ENCODE measurements at regions not wholly inside any gene's neighbourhood (a gene's known extent, or its start where the extent isn't known, plus 50 kb on each side); places are given as distances from the start of the nearest gene placed in this dataset.

DNA sequence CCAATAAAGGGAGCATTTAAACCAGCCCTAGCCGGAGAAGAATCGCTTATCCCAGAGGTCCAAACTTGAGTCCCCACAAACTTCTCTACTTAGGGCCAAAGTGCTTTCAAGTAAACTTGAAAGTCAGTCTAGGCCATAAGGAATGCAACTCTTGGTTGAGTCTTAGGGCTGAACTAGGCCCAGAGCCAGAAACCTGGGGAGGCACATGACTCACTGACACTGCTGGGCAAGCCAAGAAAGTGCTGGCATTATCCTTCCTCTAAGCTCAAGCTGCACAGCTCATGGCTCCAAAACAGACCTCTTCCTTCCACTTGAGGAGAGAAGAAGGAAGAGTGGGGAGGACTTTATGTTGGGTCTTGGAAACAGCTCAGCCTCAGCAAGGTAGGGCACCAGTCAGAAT, 1257.3 kb upstream of the DIAPH2 start:
- no peak for TF ChIP-seq FOXA1 (IDR thresholded peaks at IDR 0.05)
- no peak for TF ChIP-seq BHLHE40 (IDR thresholded peaks at IDR 0.05; ENCODE audit: borderline replicate concordance)
- TF ChIP-seq NFRKB (IDR thresholded peaks at IDR 0.05) = no peak
- TF ChIP-seq ZNF384 (IDR thresholded peaks at IDR 0.05) = no peak
- no peak for TF ChIP-seq SP1 (IDR thresholded peaks at IDR 0.05)
- TF ChIP-seq TARDBP (IDR thresholded peaks at IDR 0.05) = no peak
- no peak for TF ChIP-seq SUZ12 (IDR thresholded peaks at IDR 0.05)
- no peak for TF ChIP-seq ELF4 (IDR thresholded peaks at IDR 0.05)
- no peak for TF ChIP-seq FOXM1 (IDR thresholded peaks at IDR 0.05; ENCODE audit: borderline replicate concordance)
- TF ChIP-seq ARNT (IDR thresholded peaks at IDR 0.05) = no peak
- TF ChIP-seq, protein P1, sequence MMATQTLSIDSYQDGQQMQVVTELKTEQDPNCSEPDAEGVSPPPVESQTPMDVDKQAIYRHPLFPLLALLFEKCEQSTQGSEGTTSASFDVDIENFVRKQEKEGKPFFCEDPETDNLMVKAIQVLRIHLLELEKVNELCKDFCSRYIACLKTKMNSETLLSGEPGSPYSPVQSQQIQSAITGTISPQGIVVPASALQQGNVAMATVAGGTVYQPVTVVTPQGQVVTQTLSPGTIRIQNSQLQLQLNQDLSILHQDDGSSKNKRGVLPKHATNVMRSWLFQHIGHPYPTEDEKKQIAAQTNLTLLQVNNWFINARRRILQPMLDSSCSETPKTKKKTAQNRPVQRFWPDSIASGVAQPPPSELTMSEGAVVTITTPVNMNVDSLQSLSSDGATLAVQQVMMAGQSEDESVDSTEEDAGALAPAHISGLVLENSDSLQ (IDR thresholded peaks at IDR 0.05) = no peak
- no peak for TF ChIP-seq LEF1 (IDR thresholded peaks at IDR 0.05; ENCODE audit: borderline replicate concordance)
- no peak for TF ChIP-seq FOXK2 (IDR thresholded peaks at IDR 0.05)
